Neural progenitor cell (in vitro differentiated cells): ENCODE measurements at regions not wholly inside any gene's neighbourhood (a gene's known extent, or its start where the extent isn't known, plus 50 kb on each side); places are given as distances from the start of the nearest gene placed in this dataset.

Source experiments
- DNase-seq: peaks from one replicate; pipeline ENCODE4 v3.0.0-alpha.2; 2016; ENCODE audit warnings: low spot score
- H2AFZ ChIP-seq: fragments of 200-600 bp; sonication (generic); replicated peaks from 2 replicates; pipeline ENCODE4 v1.6.1; 2016; ENCODE audit warnings: antibody characterized with exemption
- H3F3A ChIP-seq: fragments of 200-600 bp; sonication (generic); 2 replicates; pipeline ENCODE4 v1.6.1; 2016; ENCODE audit warnings: antibody characterized with exemption, low read depth
- H3K27ac ChIP-seq: fragments of 200-600 bp; sonication (generic); 2 replicates; pipeline ENCODE4 v1.5.1; 2016; ENCODE audit warnings: mild to moderate bottlenecking
- H3K27me3 ChIP-seq: fragments of 200-600 bp; sonication (generic); 2 replicates; pipeline ENCODE4 v1.6.1; 2016; ENCODE audit warnings: mild to moderate bottlenecking, moderate library complexity
- H3K36me3 ChIP-seq: fragments of 200-600 bp; sonication (generic); 2 replicates; pipeline ENCODE4 v1.5.1; 2016
- H3K4me1 ChIP-seq: fragments of 200-600 bp; sonication (generic); 2 replicates; pipeline ENCODE4 v1.6.1; 2016; ENCODE audit warnings: mixed run types
- H3K4me2 ChIP-seq: fragments of 200-600 bp; sonication (generic); 2 replicates; pipeline ENCODE4 v1.6.1; 2016
- H3K4me3 ChIP-seq: fragments of 200-600 bp; sonication (generic); 2 replicates; pipeline ENCODE4 v1.5.1; 2016
- H3K79me2 ChIP-seq: fragments of 200-600 bp; sonication (generic); 2 replicates; pipeline ENCODE4 v1.6.1; 2016; ENCODE audit warnings: low read depth
- H3K9ac ChIP-seq: fragments of 200-600 bp; sonication (generic); 2 replicates; pipeline ENCODE4 v1.6.1; 2016
- H3K9me3 ChIP-seq: fragments of 200-600 bp; sonication (generic); 2 replicates; pipeline ENCODE4 v1.5.1; 2016; ENCODE audit warnings: low read depth
- H4K20me1 ChIP-seq: fragments of 200-600 bp; sonication (generic); 2 replicates; pipeline ENCODE4 v1.6.1; 2016; ENCODE audit warnings: low read depth
- H3K27ac Mint-ChIP-seq: 3 replicates; pipeline ENCODE4 v1.8.0; 2021; ENCODE audit warnings: mixed read lengths
- H3K27me3 Mint-ChIP-seq: 2 replicates; pipeline ENCODE4 v1.8.0; 2022; ENCODE audit warnings: low read depth, mild to moderate bottlenecking, inconsistent platforms, moderate library complexity, mixed read lengths; ENCODE audit not compliant: insufficient read depth
- H3K36me3 Mint-ChIP-seq: 3 replicates; pipeline ENCODE4 v1.8.0; 2021; ENCODE audit warnings: mixed read lengths
- H3K4me1 Mint-ChIP-seq: 3 replicates; pipeline ENCODE4 v1.8.0; 2021; ENCODE audit warnings: mixed read lengths
- H3K4me3 Mint-ChIP-seq: 3 replicates; pipeline ENCODE4 v1.8.0; 2021; ENCODE audit warnings: mild to moderate bottlenecking, moderate library complexity, mixed read lengths
- H3K9me3 Mint-ChIP-seq: 3 replicates; pipeline ENCODE4 v1.8.0; 2020; ENCODE audit warnings: mixed read lengths
- CTCF ChIP-seq: fragments of 200-600 bp; sonication (generic); IDR thresholded peaks from 2 replicates; pipeline ENCODE4 v1.5.1; 2017; ENCODE audit warnings: antibody characterized with exemption, mild to moderate bottlenecking
- EZH2 ChIP-seq: fragments of 200-600 bp; sonication (generic); IDR thresholded peaks from 2 replicates; pipeline ENCODE4 v1.6.1; 2017; ENCODE audit warnings: antibody characterized with exemption, mild to moderate bottlenecking, moderate library complexity
- EZH2phosphoT487 ChIP-seq: fragments of 200-600 bp; sonication (generic); IDR thresholded peaks from 2 replicates; pipeline ENCODE4 v1.6.1; 2017; ENCODE audit warnings: antibody characterized with exemption

DNA sequence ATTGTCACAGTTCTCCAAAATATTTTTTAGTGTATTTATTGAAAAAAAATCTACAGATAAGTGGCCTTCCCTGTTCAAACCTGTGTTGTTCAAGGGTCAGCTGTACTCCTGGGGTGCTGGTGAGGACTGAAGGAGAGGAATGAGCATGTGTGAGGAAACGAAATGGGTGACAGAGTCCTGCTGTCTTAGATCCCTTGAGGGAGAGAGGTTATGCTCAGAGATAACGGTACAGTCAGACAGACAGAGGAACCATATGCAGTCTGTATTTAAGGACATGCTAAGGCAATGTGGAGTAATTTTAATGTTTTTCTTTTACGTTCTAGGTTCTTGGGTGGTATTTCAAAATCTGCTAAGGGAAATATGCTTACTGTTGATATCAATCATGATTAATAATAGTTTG is 352.9 kb upstream of the RGS6 start:
- TF ChIP-seq EZH2phosphoT487 = no peak
- TF ChIP-seq CTCF = no peak
- no peak for TF ChIP-seq EZH2
- no peaks in the 10 kb centered on the region for H3K27me3 Mint-ChIP-seq

DNA sequence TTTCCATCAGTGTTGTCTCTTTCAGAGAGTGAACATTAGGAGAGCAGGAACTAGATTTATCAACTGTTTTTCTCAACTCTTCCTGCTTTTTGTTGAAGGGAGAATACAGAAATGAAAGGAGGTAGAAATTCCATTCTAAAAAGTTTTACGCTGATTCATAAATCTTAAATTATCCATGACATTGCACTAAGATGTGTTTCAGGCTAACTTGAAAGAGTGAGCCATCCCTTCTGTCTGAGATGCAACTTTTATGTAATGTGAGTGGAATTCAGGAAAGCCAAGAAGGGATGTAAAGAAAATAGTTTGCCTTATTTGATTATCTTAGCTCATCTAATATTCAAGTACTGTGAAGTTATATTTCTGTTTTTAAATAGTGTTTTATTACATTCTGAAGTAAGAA is 349.5 kb upstream of the RGS6 start:
- TF ChIP-seq EZH2phosphoT487 = no peak
- no peak for TF ChIP-seq CTCF
- TF ChIP-seq EZH2 = no peak
- Histone ChIP-seq H3K4me1 (peaks cover 42% of the 10 kb centered on the region), H3K36me3 (no peaks in the 10 kb centered on the region), H3K4me2 (no peak overlapping the region), H3K9ac (no peak overlapping the region), H3F3A (peaks cover 21% of the 10 kb centered on the region), H3K27ac (no peak overlapping the region), H2AFZ (no peak overlapping the region), H3K9me3 (no peaks in the 10 kb centered on the region), H3K79me2 (peaks cover 7% of the 10 kb centered on the region), H3K27me3 (no peaks in the 10 kb centered on the region), H3K4me3 (no peak overlapping the region), H4K20me1 (no peaks in the 10 kb centered on the region)
- Mint-ChIP-seq H3K9me3 (no peaks in the 10 kb centered on the region), H3K4me3 (no peak overlapping the region), H3K4me1 (peaks cover 30% of the 10 kb centered on the region), H3K27ac (no peak overlapping the region), H3K36me3 (no peaks in the 10 kb centered on the region), H3K27me3 (no peaks in the 10 kb centered on the region)
- no peak for DNase-seq

More for the DNA sequence above, 352.9 kb upstream of the RGS6 start:
- Mint-ChIP-seq H3K36me3 (no peaks in the 10 kb centered on the region), H3K4me1 (peaks cover 29% of the 10 kb centered on the region), H3K27ac (no peak overlapping the region), H3K9me3 (no peaks in the 10 kb centered on the region), H3K4me3 (no peak overlapping the region)
- Histone ChIP-seq H3F3A (peaks cover 3% of the 10 kb centered on the region), H3K4me2 (no peak overlapping the region), H3K9me3 (no peaks in the 10 kb centered on the region), H3K4me1 (peaks cover 17% of the 10 kb centered on the region), H4K20me1 (peaks cover 5% of the 10 kb centered on the region), H2AFZ (no peak overlapping the region), H3K9ac (no peak overlapping the region), H3K4me3 (no peak overlapping the region), H3K27me3 (no peaks in the 10 kb centered on the region), H3K36me3 (no peaks in the 10 kb centered on the region), H3K79me2 (no peaks in the 10 kb centered on the region), H3K27ac (no peak overlapping the region)
- DNase-seq = no peak

- H3K27ac ChIP-seq = no peak overlapping the region
- no peak overlapping the region for H3K9ac ChIP-seq
- H3K36me3 Mint-ChIP-seq = peaks cover 4% of the 10 kb centered on the region
- peaks cover 42% of the 10 kb centered on the region for H3K4me1 ChIP-seq
- H3F3A ChIP-seq = peaks cover 21% of the 10 kb centered on the region
- no peaks in the 10 kb centered on the region for H3K36me3 ChIP-seq
- no peaks in the 10 kb centered on the region for H3K9me3 ChIP-seq
- no peaks in the 10 kb centered on the region for H3K27me3 Mint-ChIP-seq
- H3K27ac Mint-ChIP-seq = no peak overlapping the region
- no peaks in the 10 kb centered on the region for H3K9me3 Mint-ChIP-seq
- no peaks in the 10 kb centered on the region for H4K20me1 ChIP-seq
- H3K4me1 Mint-ChIP-seq = peaks cover 30% of the 10 kb centered on the region
- H3K4me3 ChIP-seq = no peak overlapping the region
- no peak overlapping the region for H2AFZ ChIP-seq
- no peak overlapping the region for H3K4me2 ChIP-seq
- H3K27me3 ChIP-seq = no peaks in the 10 kb centered on the region
- peaks cover 7% of the 10 kb centered on the region for H3K79me2 ChIP-seq
- no peak for TF ChIP-seq EZH2
- no peak for TF ChIP-seq EZH2phosphoT487
- no peak for TF ChIP-seq CTCF
- no peak for DNase-seq
- H3K4me3 Mint-ChIP-seq = no peak overlapping the region
Measured at GRCh38 chr14:71583194-71583593, 349.0 kb upstream of the RGS6 start.
